OCI-LY7 (cell line): ENCODE measurements at regions not wholly inside any gene's neighbourhood (a gene's known extent, or its start where the extent isn't known, plus 50 kb on each side); places are given as distances from the start of the nearest gene placed in this dataset.

Experiments
- EZH2phosphoT487 ChIP-seq: fragments of 200-600 bp; sonication (generic); IDR thresholded peaks from 2 replicates; pipeline ENCODE4 v1.6.1; 2018; ENCODE audit warnings: low read depth, borderline replicate concordance, mild to moderate bottlenecking, mixed run types, antibody characterized with exemption, low read length, moderate library complexity, mixed read lengths
- TF ChIP-seq, protein P1 (sequence below): fragments of 200-600 bp; sonication (generic); conservative IDR thresholded peaks from 2 replicates; pipeline ENCODE4 v1.5.1; 2014; ENCODE audit warnings: mild to moderate bottlenecking, antibody characterized with exemption, low read length, moderate library complexity, mixed read lengths

DNA sequence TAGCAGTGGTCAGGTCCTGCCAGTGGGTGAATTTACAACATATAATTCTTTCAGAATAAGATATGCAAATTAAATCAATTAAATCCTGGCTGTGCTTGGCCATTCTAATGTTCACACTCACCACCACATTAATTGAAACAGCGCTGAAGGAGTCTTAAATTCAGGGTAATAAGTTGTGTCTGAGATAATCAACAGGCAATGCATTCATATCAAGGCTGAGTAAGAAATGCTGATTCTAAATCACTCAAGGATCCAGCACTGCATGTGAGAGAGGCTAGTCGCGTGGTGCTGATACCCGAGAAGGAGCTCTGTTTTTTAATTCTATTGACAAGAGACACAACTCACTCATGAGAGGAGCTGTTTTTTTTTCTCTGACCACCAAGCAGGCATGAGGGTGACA lies 588.8 kb upstream of the ADAMTS9 start:
- TF ChIP-seq, protein P1, sequence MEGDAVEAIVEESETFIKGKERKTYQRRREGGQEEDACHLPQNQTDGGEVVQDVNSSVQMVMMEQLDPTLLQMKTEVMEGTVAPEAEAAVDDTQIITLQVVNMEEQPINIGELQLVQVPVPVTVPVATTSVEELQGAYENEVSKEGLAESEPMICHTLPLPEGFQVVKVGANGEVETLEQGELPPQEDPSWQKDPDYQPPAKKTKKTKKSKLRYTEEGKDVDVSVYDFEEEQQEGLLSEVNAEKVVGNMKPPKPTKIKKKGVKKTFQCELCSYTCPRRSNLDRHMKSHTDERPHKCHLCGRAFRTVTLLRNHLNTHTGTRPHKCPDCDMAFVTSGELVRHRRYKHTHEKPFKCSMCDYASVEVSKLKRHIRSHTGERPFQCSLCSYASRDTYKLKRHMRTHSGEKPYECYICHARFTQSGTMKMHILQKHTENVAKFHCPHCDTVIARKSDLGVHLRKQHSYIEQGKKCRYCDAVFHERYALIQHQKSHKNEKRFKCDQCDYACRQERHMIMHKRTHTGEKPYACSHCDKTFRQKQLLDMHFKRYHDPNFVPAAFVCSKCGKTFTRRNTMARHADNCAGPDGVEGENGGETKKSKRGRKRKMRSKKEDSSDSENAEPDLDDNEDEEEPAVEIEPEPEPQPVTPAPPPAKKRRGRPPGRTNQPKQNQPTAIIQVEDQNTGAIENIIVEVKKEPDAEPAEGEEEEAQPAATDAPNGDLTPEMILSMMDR = no peak
- TF ChIP-seq EZH2phosphoT487 = no peak
